Spleen (tissue), 11 donors: ENCODE measurements at regions not wholly inside any gene's neighbourhood (a gene's known extent, or its start where the extent isn't known, plus 50 kb on each side); places are given as distances from the start of the nearest gene placed in this dataset.

Experiments
- DNase-seq: peaks from one replicate; pipeline ENCODE4 v3.0.0-alpha.2; 2020
- H3K27ac ChIP-seq, 8 donors: fragments of 200-600 bp; sonication (generic) in 7 of 8; 1 replicate in 4 of 8; 2 replicates in 4 of 8; pipeline versions ENCODE4 v1.5.0 to v1.8.0; 2016 to 2021; ENCODE audit warnings: inconsistent platforms in 4 of 8, mild to moderate bottlenecking in 4 of 8, moderate library complexity in 1 of 8
- H3K27me3 ChIP-seq, 7 donors: fragments of 200-600 bp; sonication (generic) in 6 of 7; replicated peaks in 1 of 7; 1 replicate in 4 of 7; 2 replicates in 3 of 7; pipeline versions ENCODE4 v1.5.0 to v1.8.0; 2016 to 2021; ENCODE audit warnings: inconsistent platforms in 3 of 7, mild to moderate bottlenecking in 1 of 7
- H3K36me3 ChIP-seq, 6 donors: fragments of 200-600 bp; sonication (generic) in 5 of 6; 1 replicate in 4 of 6; 2 replicates in 2 of 6; pipeline versions ENCODE4 v1.5.0 to v1.8.0; 2016 to 2021; ENCODE audit warnings: inconsistent platforms in 2 of 6
- H3K4me1 ChIP-seq, 6 donors: fragments of 200-600 bp; sonication (generic) in 5 of 6; 1 replicate in 3 of 6; 2 replicates in 3 of 6; pipeline versions ENCODE4 v1.5.0 to v1.8.0; 2016 to 2021; ENCODE audit warnings: inconsistent platforms in 3 of 6
- H3K4me3 ChIP-seq, 8 donors: fragments of 200-600 bp; sonication (generic) in 7 of 8; 1 replicate in 4 of 8; 2 replicates in 4 of 8; pipeline versions ENCODE4 v1.5.0 to v1.8.0; 2016 to 2021; ENCODE audit warnings: inconsistent platforms in 4 of 8, mild to moderate bottlenecking in 4 of 8, moderate library complexity in 2 of 8
- H3K9me3 ChIP-seq, 8 donors: fragments of 200-600 bp; sonication (generic) in 7 of 8; 1 replicate in 4 of 8; 2 replicates in 4 of 8; pipeline versions ENCODE4 v1.5.0 to v1.8.0; 2016 to 2021; ENCODE audit warnings: inconsistent platforms in 4 of 8
- POLR2A ChIP-seq, 3 donors: fragments of 450-650 bp; IDR thresholded peaks; one replicate each; pipeline ENCODE4 v1.5.1; 2017; ENCODE audit warnings: antibody characterized with exemption in 3 of 3, mild to moderate bottlenecking in 1 of 3
- POLR2AphosphoS5 ChIP-seq, 3 donors: sonication (generic); formaldehyde crosslinking; IDR thresholded peaks; one replicate each; pipeline ENCODE4 v1.5.1; 2017; ENCODE audit warnings: antibody characterized with exemption in 3 of 3
- WGBS, 5 donors: extraction: QIAGEN DNeasy Blood & Tissue Kit in 3 of 5; methylation state at CpG; one replicate each; pipeline versions ENCODE4 v1.1.5 to v1.1.7; 2013 to 2018; 5-methylcytosine and 5-hydroxymethylcytosine counted together
- intact Hi-C: fragments of 100-400 bp; cut with DNase I; formaldehyde crosslinking; loops from one replicate; pipeline ENCODE4 v1.15.0; 2023; ENCODE audit warnings: low total_unique reads
- TF ChIP-seq, protein P1 (sequence below), 11 experiments: fragments of 200-600 bp in 7 of 11; fragments of 450-650 bp in 4 of 11; sonication (generic) in 4 of 11; IDR thresholded peaks in 8 of 11; conservative IDR thresholded peaks in 3 of 11; 1 replicate in 7 of 11; 2 replicates in 4 of 11; pipeline versions ENCODE4 v1.4.0 to v1.8.0; 2016 to 2021; ENCODE audit warnings: antibody characterized with exemption in 11 of 11, inconsistent platforms in 4 of 11, mild to moderate bottlenecking in 1 of 11
- donor health status: healthy with polysubstance abuse.
- donor health status: DM: no; HTN: no; CAD: no; lungs with moderate emphysema.
- donor health status: DM: no; HTN: no; CAD: no.
- donor health status: Bipolar disorder and iron deficiency.
- donor health status: healthy.
- donor health status: DM: no; HTN: no; CAD: no.
- donor health status: DM: yes; HTN: yes; CAD: no.

DNA sequence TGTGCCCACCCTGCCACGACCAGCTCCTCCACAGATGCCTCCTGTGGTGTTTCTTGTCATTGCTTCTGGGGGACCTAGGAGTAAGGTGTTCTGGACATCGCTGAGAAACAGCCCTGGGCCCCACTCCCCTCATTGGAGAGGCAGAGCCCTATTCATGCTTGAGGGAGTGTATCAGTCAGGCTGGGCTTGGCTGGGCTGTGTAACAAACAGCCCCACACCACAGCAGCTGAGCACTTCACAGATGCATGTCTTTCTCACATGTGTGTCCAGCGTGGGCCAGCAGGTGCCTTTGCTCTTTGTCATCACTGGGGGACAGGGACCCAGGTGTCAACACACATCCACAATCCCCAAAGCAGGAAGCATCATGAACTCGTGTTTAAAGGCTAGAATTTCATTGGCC is 65.1 kb upstream of the FBRSL1 start:
- H3K4me1 ChIP-seq: peaks cover 11 to 32% (median 16%) of the 10 kb centered on the region in 6 donors
- no peaks in the 10 kb centered on the region for H3K36me3 ChIP-seq
- no peak for DNase-seq
- TF ChIP-seq POLR2A (IDR thresholded peaks at IDR 0.05) (no peak), POLR2AphosphoS5 (IDR thresholded peaks at IDR 0.05) (no peak)
- TF ChIP-seq, protein P1, sequence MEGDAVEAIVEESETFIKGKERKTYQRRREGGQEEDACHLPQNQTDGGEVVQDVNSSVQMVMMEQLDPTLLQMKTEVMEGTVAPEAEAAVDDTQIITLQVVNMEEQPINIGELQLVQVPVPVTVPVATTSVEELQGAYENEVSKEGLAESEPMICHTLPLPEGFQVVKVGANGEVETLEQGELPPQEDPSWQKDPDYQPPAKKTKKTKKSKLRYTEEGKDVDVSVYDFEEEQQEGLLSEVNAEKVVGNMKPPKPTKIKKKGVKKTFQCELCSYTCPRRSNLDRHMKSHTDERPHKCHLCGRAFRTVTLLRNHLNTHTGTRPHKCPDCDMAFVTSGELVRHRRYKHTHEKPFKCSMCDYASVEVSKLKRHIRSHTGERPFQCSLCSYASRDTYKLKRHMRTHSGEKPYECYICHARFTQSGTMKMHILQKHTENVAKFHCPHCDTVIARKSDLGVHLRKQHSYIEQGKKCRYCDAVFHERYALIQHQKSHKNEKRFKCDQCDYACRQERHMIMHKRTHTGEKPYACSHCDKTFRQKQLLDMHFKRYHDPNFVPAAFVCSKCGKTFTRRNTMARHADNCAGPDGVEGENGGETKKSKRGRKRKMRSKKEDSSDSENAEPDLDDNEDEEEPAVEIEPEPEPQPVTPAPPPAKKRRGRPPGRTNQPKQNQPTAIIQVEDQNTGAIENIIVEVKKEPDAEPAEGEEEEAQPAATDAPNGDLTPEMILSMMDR (IDR thresholded peaks at IDR 0.05 in 8 of 11, conservative IDR thresholded peaks at IDR 0.05 in 3 of 11): no peak
- intact Hi-C loops: no loop called here
- H3K27me3 ChIP-seq: peaks cover 0 to 29% (median 0%) of the 10 kb centered on the region in 7 donors
- H3K9me3 ChIP-seq: peaks cover 0 to 10% (median 0%) of the 10 kb centered on the region in 8 donors
- H3K4me3 ChIP-seq: no peak overlapping the region
- WGBS, 5 donors: 68 to 90% (median 81%) methylated on average over 2 to 4 of the region's 4 CpGs
- no peak overlapping the region for H3K27ac ChIP-seq

DNA sequence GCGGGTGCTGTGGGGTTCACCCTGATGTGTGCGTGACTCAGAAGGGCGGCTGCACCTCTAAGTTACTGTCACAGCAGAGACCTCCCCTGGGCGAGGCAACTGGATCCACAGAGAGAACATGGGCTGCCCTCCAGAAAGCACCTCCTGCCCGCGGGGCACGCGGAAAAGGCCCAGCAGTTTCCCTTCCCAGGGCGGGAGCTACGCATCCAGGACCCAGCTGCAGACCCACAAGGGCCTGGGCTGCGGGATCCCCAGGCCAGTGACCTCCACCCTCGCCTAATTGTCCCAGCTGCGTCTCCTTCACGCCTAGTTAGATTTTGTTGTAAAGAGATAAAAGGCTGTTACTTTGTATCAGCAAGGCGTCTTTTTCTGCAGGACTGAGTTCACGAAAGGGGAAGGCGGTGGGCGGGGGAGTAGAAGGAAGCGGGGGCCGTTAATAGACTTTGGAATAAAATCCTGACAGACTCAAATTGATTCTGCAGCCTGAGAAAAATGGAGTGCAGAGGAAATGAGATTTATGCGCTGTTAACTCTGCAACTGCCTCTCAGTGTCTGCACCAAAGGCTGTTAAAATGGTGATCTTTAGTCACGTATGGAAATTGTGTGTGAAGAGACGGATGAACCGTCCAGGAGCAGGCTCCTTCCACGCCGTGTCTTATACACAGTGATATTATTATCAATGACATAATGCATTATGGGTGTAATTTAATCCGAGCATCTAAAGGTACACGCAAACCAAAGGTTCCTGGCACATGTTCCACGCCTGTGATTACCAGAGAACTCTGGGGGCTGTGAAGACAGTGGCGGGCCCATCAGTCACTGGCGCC is 65.9 kb upstream of the FBRSL1 start:
- WGBS, 5 donors: 60 to 73% (median 68%) methylated on average over 22 to 31 of the region's 31 CpGs
- TF ChIP-seq POLR2A (IDR thresholded peaks at IDR 0.05) (no peak), POLR2AphosphoS5 (IDR thresholded peaks at IDR 0.05) (no peak)
- TF ChIP-seq, protein P1 (IDR thresholded peaks at IDR 0.05 in 8 of 11, conservative IDR thresholded peaks at IDR 0.05 in 3 of 11): no peak
- Histone ChIP-seq H3K27ac (no peak overlapping the region), H3K9me3 (peaks cover 0 to 10% (median 0%) of the 10 kb centered on the region in 8 donors), H3K27me3 (peaks cover 0 to 26% (median 0%) of the 10 kb centered on the region in 7 donors), H3K4me3 (no peak overlapping the region), H3K4me1 (peaks cover 3 to 26% (median 9%) of the 10 kb centered on the region in 6 donors), H3K36me3 (no peaks in the 10 kb centered on the region)
- intact Hi-C loops: no loop called here
- DNase-seq: no peak

DNA sequence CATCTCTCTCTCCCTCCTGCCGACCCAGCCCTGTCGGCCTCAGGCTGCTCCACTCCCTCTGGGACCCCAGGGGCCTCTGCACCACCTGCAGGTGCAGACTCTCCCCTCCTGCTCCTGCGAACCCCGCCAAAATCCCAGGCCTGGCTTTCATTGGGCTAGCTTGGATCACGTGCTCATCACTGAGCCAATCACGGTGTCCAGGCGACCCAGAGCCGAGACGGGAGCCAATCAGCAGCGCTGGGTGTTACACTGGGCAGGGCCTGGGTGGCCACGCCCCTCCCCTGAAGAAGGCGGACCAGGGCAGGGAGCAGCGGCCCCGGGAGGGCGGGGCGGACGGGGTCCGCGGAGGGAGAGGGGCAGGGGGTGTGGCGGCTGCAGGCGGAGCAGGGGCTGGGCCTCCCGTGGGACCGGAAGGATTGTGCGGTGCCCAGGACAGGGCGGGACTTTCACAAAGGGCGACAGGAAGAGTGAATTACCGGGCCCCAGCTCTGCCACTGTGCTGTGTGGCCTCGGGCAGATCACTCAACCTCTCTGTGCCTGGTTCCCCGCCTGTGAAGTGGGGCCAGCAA is 66.6 kb upstream of the FBRSL1 start:
- intact Hi-C loops: no loop called here
- Histone ChIP-seq H3K4me1 (peaks cover 0 to 20% (median 2%) of the 10 kb centered on the region in 6 donors), H3K9me3 (peaks cover 0 to 10% (median 0%) of the 10 kb centered on the region in 8 donors), H3K27me3 (peaks cover 0 to 19% (median 0%) of the 10 kb centered on the region in 7 donors), H3K36me3 (no peaks in the 10 kb centered on the region), H3K27ac (no peak overlapping the region), H3K4me3 (no peak overlapping the region)
- DNase-seq: peak; percentile 81
- 66 to 89% (median 85%) methylated on average over 25 to 29 of the region's 29 CpGs for WGBS, 5 donors
- TF ChIP-seq POLR2AphosphoS5 (IDR thresholded peaks at IDR 0.05) (no peak), POLR2A (IDR thresholded peaks at IDR 0.05) (no peak)
- TF ChIP-seq, protein P1 (IDR thresholded peaks at IDR 0.05 in 8 of 11, conservative IDR thresholded peaks at IDR 0.05 in 3 of 11): no peak
